Smooth muscle cell of the brain vasculature (primary cell): ENCODE measurements at regions not wholly inside any gene's neighbourhood (a gene's known extent, or its start where the extent isn't known, plus 50 kb on each side); places are given as distances from the start of the nearest gene placed in this dataset.

ENCODE experiments used
- DNase-seq: peaks from one replicate; pipeline ENCODE4 v3.0.0-alpha.2; 2012; ENCODE audit warnings: low read depth, low spot score

DNA sequence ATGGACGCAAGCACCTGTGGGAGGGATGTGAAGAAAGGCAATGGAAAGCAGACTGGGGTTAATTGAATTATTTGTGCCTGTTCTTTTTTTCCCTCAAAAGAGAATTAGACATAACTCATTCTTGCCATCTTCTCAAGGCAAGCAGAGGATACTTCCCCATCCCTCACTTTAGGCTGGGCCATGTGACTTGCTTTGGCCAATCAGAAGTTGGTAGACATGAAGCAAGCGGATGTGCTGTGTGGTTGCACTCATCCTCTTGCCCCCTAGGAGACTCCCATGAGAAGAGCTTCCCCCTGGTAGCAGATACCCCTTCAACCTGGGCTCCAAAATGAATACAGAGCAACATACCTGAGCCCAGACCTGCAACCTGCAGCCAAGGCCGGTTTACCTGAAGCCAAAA, 124.4 kb upstream of the ZC3H12C start:
- DNase-seq: no peak

GRCh38 chr11:109970516-109971183, 122.5 kb upstream of the ZC3H12C start:
- DNase-seq: no peak

DNA sequence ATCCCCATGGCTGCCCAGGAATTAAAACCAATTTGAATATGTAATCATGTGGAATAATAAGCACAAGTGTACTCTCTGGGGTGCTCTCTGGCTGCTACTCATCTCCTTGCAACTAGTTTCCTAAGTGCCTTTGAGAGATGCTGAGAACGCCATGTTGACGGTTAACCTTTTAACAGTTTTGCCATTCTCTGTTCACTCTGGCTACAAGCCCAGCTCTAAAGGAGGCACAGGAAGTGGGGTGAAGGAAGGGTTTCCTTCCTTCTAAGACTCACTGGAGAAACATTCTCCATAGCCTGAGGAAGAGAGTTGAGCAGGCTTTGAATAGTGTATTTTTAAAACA, 122.0 kb upstream of the ZC3H12C start:
- DNase-seq: peak; percentile 60

GRCh38 chr11:109972181-109972715, 120.9 kb upstream of the ZC3H12C start:
- DNase-seq: no peak

DNA sequence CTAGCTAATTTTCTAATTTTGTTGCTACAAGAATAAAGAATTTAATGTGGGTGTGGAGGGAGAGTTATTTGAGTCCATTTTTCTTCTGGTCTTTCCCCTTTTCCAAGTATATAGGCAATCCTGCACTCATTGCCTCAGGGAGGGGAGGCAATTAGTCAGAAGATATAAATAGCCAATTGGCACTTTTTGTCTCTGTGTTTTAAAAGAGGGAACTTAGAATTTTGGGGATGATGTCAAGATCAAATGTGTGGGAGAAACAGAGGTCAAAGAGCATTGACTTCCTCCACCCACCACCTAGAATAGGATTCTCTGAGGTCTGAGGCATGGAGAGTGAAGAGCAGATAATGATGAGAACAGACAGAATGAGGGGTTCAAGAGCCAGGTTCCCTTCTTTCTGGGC, 120.3 kb upstream of the ZC3H12C start:
- no peak for DNase-seq

DNA sequence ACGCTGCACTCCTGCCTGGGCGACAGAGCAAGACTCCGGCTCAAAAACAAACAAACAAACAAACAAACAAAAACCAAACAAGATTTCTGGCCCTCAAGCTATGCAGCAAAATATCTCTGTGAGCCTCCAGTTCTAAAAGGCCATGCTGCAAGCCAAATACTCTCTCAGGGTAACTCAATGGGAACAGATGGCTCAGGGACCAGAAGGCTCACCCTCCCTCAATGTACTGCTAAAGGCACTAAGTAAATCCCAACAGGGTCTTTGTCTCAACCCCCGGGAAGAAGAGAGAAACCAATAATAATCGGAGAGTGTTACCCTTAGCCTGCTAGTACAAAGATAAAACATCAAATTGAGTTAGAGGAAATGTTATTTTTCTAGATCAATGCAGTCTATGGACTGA, 119.7 kb upstream of the ZC3H12C start:
- no peak for DNase-seq

- no peak for DNase-seq
Observed at GRCh38 chr11:109974523-109974922, 118.7 kb upstream of the ZC3H12C start.

- no peak for DNase-seq
Observed at GRCh38 chr11:109978895-109979294, 114.3 kb upstream of the ZC3H12C start.

DNA sequence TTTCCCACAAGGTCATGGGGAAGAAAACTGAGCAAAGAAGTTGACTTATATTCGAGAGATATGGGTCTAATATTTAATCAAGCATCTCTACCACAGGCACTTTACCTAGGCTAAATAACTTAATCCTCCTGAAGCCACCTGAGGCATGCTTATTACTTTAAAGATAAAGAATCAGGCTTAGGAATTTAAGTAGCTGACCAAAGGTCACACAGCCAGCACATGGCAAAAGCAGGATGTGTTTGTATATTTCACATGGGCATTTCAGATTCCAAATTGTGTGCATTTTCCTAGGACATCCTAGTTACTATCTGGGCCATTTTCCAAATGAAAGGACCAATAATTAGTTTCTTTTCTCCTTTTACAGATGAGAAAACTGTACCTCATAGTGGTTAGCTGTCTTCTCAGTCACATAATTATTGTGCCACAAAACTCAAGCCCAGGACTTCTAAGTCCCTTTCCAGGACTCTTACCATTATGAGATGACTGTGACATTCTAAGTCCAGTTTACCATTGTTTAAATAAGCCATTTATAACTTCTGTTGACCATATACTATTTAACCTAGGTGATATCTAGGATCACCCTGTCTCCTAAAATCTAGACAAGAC, 112.1 kb upstream of the ZC3H12C start:
- no peak for DNase-seq

- no peak for DNase-seq
Observed at GRCh38 chr11:109983358-109983757, 109.8 kb upstream of the ZC3H12C start.

DNA sequence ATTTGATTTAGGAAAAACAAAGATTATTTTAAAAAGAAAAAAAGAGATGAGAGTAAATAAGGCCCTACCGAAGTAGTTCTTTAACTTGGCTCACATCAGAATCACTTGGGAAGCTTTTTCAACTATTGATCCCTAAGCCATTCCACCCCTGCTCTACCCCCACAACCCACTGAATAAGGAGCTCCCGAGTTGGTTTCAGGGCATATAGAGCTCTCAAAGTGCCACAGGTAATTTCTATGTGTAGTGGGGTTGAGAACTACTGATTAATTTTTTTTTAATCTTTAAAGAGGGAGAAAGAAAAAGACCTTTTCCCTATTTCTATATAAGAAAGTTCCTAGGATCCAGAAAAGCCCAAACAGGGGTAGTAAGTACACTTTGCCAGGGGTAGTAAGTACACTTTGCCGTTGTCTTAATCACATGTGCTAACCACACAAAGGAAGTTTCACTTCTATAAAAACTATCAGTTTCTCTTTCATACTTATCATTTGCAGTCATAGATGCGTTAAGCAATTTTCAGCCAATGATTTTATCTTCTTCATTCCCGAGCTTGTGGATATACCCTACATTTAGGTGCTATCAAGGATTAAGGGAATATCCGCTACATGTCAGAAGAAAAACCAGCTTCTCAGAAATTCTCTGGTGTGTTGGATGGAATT, 108.4 kb upstream of the ZC3H12C start:
- no peak for DNase-seq

GRCh38 chr11:109986488-109986887, 106.7 kb upstream of the ZC3H12C start:
- DNase-seq: no peak

DNA sequence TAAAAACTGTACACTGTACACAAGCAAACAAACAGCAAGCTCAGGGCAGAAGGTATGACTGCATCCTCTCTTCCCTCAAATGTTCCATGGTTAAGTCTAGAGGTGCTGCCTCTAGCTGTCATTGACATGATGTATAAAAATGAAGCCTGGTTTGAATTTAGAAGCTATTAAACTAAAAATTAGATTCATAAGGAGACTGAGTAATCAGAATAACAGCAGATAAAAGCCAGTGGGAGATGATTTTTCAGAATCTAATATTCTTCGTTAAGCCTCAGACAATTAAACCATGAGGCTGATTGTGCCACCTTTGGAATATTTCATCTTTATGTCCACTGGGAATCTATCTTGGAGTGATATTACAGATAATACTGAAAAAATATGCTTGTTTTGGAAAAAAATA, 101.4 kb upstream of the ZC3H12C start:
- no peak for DNase-seq

DNA sequence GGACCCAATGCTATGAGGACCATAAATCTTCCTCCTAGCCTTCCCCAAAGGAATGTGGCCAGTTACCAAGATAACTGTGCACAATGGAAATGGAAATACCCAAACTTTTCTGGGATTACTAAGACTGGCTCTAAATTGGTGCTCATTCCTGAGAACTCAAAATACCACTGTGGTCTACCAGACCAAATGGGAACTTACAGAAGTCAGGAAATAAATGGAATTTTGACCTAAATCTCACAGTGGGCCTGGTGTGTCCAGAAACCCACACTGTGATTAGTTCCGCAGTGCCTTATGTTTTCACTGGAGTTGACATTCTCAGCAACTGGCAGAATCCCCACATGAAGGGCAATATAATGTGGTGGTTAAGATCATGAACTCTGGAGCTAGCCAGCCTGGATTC, 99.4 kb upstream of the ZC3H12C start:
- no peak for DNase-seq

- no peak for DNase-seq
Observed at GRCh38 chr11:109994907-109995306, 98.3 kb upstream of the ZC3H12C start.

DNA sequence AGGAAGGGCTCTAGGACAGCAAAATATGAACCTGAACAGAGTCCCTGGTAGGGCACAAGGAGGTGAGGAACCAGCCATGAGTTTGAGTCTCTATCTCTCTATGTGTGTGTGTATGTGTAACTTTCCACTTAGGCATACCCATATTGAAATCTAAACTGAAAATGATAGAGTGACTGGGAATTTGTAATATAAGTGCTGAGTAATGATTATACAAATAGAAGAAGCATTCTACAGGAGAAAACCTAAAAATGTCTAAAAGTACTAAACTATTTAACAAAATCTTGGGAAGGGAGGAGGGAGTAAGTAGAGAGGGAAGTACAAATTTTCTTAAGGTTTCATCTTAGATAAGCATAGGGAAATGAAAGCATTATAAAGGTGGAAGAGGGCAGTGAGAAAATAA, 97.1 kb upstream of the ZC3H12C start:
- DNase-seq: no peak

DNA sequence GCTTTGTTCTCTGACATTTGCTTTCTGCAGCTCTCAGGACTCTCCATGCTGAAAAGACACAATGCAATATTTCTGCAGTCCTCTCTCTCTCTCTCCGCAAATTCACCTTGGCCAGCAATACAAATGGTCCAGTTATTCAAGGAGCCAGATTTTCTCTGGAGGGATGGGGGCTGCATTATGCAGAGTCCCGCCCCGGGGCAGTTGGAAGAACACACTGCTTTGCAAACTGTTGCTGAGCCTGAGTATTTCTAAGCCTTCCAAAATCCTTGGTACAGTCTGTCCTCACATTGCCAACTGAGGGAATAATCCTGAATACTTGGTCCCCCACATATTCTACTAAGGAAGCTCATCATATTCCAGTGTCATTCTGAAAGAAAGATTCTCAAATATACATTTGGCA, 94.3 kb upstream of the ZC3H12C start:
- DNase-seq: no peak

DNA sequence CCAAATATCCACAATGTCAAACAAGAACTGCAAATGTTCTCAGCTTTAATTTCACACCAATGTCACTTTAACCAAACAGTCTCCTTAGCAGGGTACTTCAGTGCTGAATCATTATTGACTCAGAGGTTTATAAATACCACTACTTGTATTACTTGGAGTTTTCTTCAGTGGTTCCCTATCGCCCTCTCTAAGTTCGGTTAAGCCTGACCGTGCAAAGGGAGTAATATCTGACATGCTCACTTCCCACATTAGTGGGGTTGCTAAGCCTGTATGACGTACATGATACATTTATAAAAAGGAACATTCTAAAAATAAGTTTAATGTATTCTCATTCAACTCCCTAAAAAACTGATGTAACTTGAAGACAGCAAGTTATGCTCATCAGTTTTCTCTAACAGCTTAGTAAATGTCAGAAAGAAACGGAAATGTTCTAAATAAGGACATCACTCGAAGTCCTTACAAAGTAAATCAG, 93.1 kb upstream of the ZC3H12C start:
- peak; percentile 55 for DNase-seq

- DNase-seq: no peak
Observed at GRCh38 chr11:110000850-110001249, 92.3 kb upstream of the ZC3H12C start.

DNA sequence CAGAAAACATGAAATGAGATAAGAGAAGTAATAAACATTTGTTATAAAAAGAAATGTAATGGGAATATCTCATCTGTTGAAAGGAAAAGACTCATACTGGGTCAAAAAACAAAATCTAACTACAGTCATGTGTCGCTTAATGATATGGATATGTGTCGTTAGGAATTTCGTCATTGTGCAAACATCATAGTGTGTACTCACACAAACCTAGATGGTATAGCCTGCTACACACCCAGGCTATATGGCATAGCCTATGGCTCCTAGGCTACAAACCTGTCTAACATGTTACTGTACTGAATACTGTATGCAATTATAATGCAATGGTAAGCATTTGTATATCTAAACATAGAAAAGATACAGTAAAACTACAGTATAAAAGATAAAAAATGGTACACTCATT, 89.8 kb upstream of the ZC3H12C start:
- DNase-seq: no peak

DNA sequence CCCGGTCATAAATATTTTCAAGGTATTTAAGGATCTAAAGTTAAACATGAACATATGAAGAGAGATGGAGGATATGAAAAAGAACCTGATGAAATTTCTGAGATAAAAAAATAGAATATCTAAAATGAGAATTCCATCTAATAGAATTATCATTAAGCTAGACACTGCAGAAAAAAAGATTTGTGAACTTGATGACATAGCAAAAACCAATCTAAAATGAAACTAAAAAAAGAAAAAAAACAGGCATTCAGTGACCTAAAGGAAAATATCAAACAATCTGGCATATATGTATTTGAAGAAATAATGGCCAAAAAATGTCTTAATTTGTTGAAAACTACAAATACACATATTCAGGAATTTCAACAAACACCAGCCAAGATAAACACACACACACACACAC, 81.6 kb upstream of the ZC3H12C start:
- DNase-seq: no peak

DNA sequence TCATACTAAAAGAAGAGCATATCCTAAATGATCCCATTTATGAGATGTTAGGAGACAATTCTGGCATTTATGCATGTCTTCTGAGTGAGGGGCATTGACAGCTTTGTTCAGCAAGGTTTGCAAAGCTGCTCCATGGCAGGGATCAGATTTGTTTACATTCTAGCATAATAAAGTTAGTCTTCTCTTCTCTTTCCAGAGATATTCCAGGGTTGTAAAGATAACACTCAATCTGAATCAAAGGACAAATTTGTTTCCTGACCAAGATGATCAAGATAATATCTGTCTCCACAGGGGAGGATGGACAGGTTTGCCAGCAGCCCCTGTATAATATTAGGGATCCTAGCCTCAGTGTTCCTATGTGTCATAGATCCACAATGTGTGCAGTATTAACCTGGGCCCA, 77.5 kb upstream of the ZC3H12C start:
- no peak for DNase-seq

DNA sequence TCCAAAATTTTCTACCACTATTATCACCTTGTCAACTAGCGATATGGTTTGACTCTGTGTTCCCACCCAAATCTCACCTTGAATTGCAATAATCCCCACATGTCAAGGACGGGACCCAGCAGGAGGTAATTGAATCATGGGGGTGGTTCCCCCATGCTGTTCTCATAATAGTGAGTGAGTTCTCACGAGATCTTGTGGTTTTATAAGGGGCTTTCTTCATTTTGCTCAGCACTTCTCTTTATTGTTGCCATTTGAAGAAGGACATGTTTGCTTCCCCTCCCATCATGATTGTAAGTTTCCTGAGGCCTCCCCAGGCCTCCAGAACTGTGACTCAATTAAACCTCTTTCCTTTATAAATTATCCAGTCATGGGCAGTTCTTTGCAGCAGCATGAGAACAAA, 73.5 kb upstream of the ZC3H12C start:
- DNase-seq: no peak
